ENCODE measurements at regions not wholly inside any gene's neighbourhood (a gene's known extent, or its start where the extent isn't known, plus 50 kb on each side); places are given as distances from the start of the nearest gene placed in this dataset.

GRCh38 chr11:109017489-109017888 is 352.6 kb downstream of the DDX10 start:
- no peak for TF ChIP-seq CTCF (IDR thresholded peaks at IDR 0.05)
- no peak for TF ChIP-seq POLR2A (IDR thresholded peaks at IDR 0.05)

Measured in esophagus squamous epithelium (tissue), 4 donors.